Dermis microvascular lymphatic vessel endothelial cell (primary cell): ENCODE measurements at regions not wholly inside any gene's neighbourhood (a gene's known extent, or its start where the extent isn't known, plus 50 kb on each side); places are given as distances from the start of the nearest gene placed in this dataset.

Experiments
- DNase-seq, 2 donors: peaks; one replicate each; pipeline versions ENCODE4 v3.0.0 to v3.0.0-alpha.2; 2010; ENCODE audit warnings: low read depth in 2 of 2

GRCh38 chr16:86212706-86213436 lies 297.5 kb upstream of the FOXF1 start:
- DNase-seq: no peak

- no peak for DNase-seq
These were observed 296.7 kb upstream of the FOXF1 start for GRCh38 chr16:86213437-86214205.

GRCh38 chr16:86214326-86215232 lies 295.7 kb upstream of the FOXF1 start:
- no peak for DNase-seq

- no peak for DNase-seq
These were observed 294.9 kb upstream of the FOXF1 start for GRCh38 chr16:86215233-86215978.

- no peak for DNase-seq
These were observed 294.2 kb upstream of the FOXF1 start for GRCh38 chr16:86215979-86216585.

- no peak for DNase-seq
These were observed 293.7 kb upstream of the FOXF1 start for GRCh38 chr16:86216591-86216990.

GRCh38 chr16:86217001-86217890 lies 293.1 kb upstream of the FOXF1 start:
- no peak for DNase-seq

GRCh38 chr16:86217891-86218270 lies 292.4 kb upstream of the FOXF1 start:
- DNase-seq: no peak

GRCh38 chr16:86218479-86219170 lies 291.7 kb upstream of the FOXF1 start:
- DNase-seq: no peak

- DNase-seq: no peak
These were observed 290.5 kb upstream of the FOXF1 start for GRCh38 chr16:86219655-86220445.

GRCh38 chr16:86220561-86220960 lies 289.8 kb upstream of the FOXF1 start:
- no peak for DNase-seq

- no peak for DNase-seq
These were observed 289.2 kb upstream of the FOXF1 start for GRCh38 chr16:86221085-86221484.

- DNase-seq: no peak
These were observed 287.8 kb upstream of the FOXF1 start for GRCh38 chr16:86222547-86222946.

- no peak for DNase-seq
These were observed 287.3 kb upstream of the FOXF1 start for GRCh38 chr16:86222965-86223551.

GRCh38 chr16:86224126-86224525 lies 286.2 kb upstream of the FOXF1 start:
- no peak for DNase-seq

GRCh38 chr16:86224629-86225028 lies 285.7 kb upstream of the FOXF1 start:
- DNase-seq: no peak

- DNase-seq: no peak
These were observed 284.4 kb upstream of the FOXF1 start for GRCh38 chr16:86225905-86226371.

GRCh38 chr16:86227041-86227440 lies 283.3 kb upstream of the FOXF1 start:
- no peak for DNase-seq
